Heart left ventricle (tissue), 16 donors: ENCODE measurements at regions not wholly inside any gene's neighbourhood (a gene's known extent, or its start where the extent isn't known, plus 50 kb on each side); places are given as distances from the start of the nearest gene placed in this dataset.

Experiments
- ATAC-seq, 4 donors: fragments of 200-7000 bp; cut with Tn5 transposase; one replicate each; pipeline ENCODE4 v1.9.1; 2020 to 2022; ENCODE audit warnings: moderate library complexity in 4 of 4, mild to moderate bottlenecking in 3 of 4, moderate number of reproducible peaks in 1 of 4
- DNase-seq, 5 donors: peaks; one replicate each; pipeline ENCODE4 v3.0.0-alpha.2; 2020
- H3K27ac ChIP-seq, 12 donors: fragments of 200-600 bp; sonication (generic) in 4 of 12; one replicate each; pipeline versions ENCODE4 v1.5.0 to v1.8.0; 2016 to 2022; ENCODE audit warnings: mild to moderate bottlenecking in 2 of 12
- H3K27me3 ChIP-seq, 9 donors: fragments of 200-600 bp; sonication (generic) in 2 of 9; one replicate each; pipeline versions ENCODE4 v1.5.1 to v1.8.0; 2016 to 2022; ENCODE audit warnings: mild to moderate bottlenecking in 3 of 9
- H3K36me3 ChIP-seq, 9 donors: fragments of 200-600 bp; sonication (generic) in 2 of 9; one replicate each; pipeline versions ENCODE4 v1.5.0 to v1.8.0; 2018 to 2022; ENCODE audit warnings: mild to moderate bottlenecking in 2 of 9
- H3K4me1 ChIP-seq, 12 donors: fragments of 200-600 bp; sonication (generic) in 4 of 12; one replicate each; pipeline versions ENCODE4 v1.5.0 to v1.8.0; 2016 to 2022; ENCODE audit warnings: mild to moderate bottlenecking in 3 of 12
- H3K4me3 ChIP-seq, 12 donors: fragments of 200-600 bp; sonication (generic) in 4 of 12; one replicate each; pipeline versions ENCODE4 v1.5.0 to v1.8.0; 2017 to 2022; ENCODE audit warnings: mild to moderate bottlenecking in 9 of 12, moderate library complexity in 4 of 12
- H3K9me3 ChIP-seq, 12 donors: fragments of 200-600 bp; sonication (generic) in 4 of 12; one replicate each; pipeline versions ENCODE4 v1.5.0 to v1.8.0; 2016 to 2022; ENCODE audit warnings: mild to moderate bottlenecking in 1 of 12
- CTCF ChIP-seq, 12 donors: fragments of 200-600 bp; sonication (generic) in 4 of 12; IDR thresholded peaks; one replicate each; pipeline versions ENCODE4 v1.5.0 to v1.8.0; 2018 to 2022; ENCODE audit warnings: antibody characterized with exemption in 12 of 12, mild to moderate bottlenecking in 5 of 12
- POLR2A ChIP-seq, 2 donors: fragments of 450-650 bp; IDR thresholded peaks; one replicate each; pipeline ENCODE4 v1.6.1; 2017; ENCODE audit warnings: antibody characterized with exemption in 2 of 2, mild to moderate bottlenecking in 2 of 2, moderate library complexity in 2 of 2
- WGBS, 4 donors: extraction: QIAGEN DNeasy Blood & Tissue Kit in 2 of 4; methylation state at CpG; one replicate each; pipeline versions ENCODE4 v1.1.5 to v1.1.7; 2013 to 2018; 5-methylcytosine and 5-hydroxymethylcytosine counted together
- intact Hi-C, 10 donors: fragments of 100-400 bp; cut with DNase I; formaldehyde crosslinking; loops; one replicate each; pipeline versions ENCODE4 v1.11.1 to v1.14.2; 2022
- donor health status: ischemic (EF 13 %, LVEDD 7.1; RV severe dilation, severe dysfunction).
- donor health status: healthy with polysubstance abuse.
- donor health status: DM: no; HTN: yes; CAD: no.
- donor health status: DM: no; HTN: no; CAD: no.
- donor health status: ischemic (EF 25% LVEDD 6.9; RV normal size, moderate dysfunction).
- donor health status: ischemic (EF 25% LVEDD 5.7; RV mildly dilated, moderate dysfunction).
- donor health status: healthy.
- donor health status: DM: yes; HTN: yes; CAD: no.
- donor health status: ischemic (EF 35%, LVEDD 5.7; RV mildly dilated, moderate dysfunction).
- donor health status: nonischemic (EF 11% LVEDD 7.7; RV severe dilation, severe dysfunction).
- donor health status: DM: yes; HTN: yes; CAD: no.
- donor health status: PGD.
- donor health status: ischemic (EF 29% LVEDD 5.4; RV normal size, mild dysfunction).
- donor health status: nonischemic (EF 23%, LVEDD 6.1; RV moderate dilation, normal function).

DNA sequence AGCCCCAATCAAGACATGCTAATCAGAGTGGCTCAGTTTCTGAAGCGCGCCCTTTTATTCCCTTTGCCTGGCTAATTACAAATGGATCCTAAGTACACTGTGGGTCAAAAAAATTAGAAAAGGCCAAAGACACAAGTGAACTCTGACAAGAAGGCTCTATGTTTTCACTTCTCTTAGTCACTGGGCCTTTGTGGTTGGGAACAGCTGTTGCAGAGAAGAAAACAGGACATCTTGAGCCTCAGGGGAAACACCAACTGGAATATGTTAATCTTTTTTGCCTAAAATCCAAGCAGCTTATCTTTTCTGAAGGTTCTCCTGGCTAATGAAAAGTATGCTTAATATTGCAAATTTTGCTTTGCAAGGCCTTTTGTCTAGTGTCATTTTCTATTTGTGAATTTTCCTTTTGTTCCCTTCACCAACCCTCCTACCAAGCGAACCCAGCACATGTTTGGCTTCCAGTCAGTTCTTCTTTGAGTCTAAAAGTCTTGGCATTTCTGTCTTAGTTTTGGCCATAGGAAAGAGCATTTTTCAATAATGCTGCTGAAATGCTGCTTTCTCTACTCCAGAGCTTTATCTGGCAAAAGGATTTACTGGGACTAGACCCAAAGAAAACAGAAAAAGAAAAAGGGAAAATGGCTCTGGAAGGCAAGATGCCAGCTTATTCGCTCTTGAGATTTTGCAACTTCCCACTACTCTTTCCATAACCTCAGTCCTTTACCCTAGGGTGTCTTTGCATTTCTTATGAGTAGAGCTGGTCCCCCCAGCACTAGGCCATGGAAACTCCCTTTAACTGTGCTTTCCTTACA is 440.2 kb upstream of the ST6GAL2 start:
- Histone ChIP-seq H3K27me3 (no peaks in the 10 kb centered on the region), H3K27ac (peak overlapping the region in 10 of 12 donors; percentile 30 to 69 (median 56)), H3K36me3 (no peaks in the 10 kb centered on the region), H3K4me3 (no peak overlapping the region), H3K4me1 (peaks cover 0 to 20% (median 0%) of the 10 kb centered on the region in 12 donors), H3K9me3 (peaks cover 0 to 26% (median 12%) of the 10 kb centered on the region in 12 donors)
- ATAC-seq (peak; percentile 81 to 94 (median 90)), DNase-seq (peak in 4 of 5 donors; percentile 30 to 44 (median 34))
- WGBS, 4 donors = 62 to 74% (median 66%) methylated on average over 4 of the region's 4 CpGs
- intact Hi-C loops = no loop called here
- TF ChIP-seq POLR2A (IDR thresholded peaks at IDR 0.05) = no peak
- no peak for TF ChIP-seq CTCF (IDR thresholded peaks at IDR 0.05)

GRCh38 chr2:107334306-107334705 is 448.3 kb upstream of the ST6GAL2 start:
- intact Hi-C loops = no loop called here
- no peak for TF ChIP-seq CTCF (IDR thresholded peaks at IDR 0.05)
- TF ChIP-seq POLR2A (IDR thresholded peaks at IDR 0.05) = no peak
- Histone ChIP-seq H3K4me1 (peaks cover 0 to 18% (median 0%) of the 10 kb centered on the region in 12 donors), H3K27ac (no peak overlapping the region), H3K36me3 (no peaks in the 10 kb centered on the region), H3K4me3 (no peak overlapping the region), H3K27me3 (no peaks in the 10 kb centered on the region), H3K9me3 (peaks cover 0 to 9% (median 0%) of the 10 kb centered on the region in 12 donors)
- WGBS, 4 donors = 75 to 85% (median 82%) methylated on average over 2 of the region's 2 CpGs
- no peak for DNase-seq
- ATAC-seq = no peak

DNA sequence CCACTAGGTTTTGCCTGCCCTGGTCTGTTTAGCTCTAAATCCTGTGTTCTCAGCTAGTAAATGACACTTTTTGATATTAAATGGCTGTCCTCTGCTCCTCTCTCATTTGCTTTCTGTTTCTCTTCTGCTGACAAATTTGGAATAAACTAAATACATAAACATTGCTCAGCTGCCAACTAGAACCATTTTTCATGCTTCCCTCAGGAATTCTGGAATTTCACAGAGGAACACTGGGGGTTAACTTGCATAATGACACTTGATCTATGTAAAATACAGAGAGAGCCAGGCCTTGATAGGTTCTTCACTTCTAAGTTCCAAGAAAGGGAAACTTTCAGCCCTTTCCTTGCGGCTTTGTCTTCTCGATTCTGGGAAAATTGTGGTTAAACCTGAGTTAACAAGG is 450.6 kb upstream of the ST6GAL2 start:
- no peak overlapping the region for H3K4me3 ChIP-seq
- intact Hi-C loops = no loop called here
- H3K9me3 ChIP-seq = peaks cover 0 to 10% (median 0%) of the 10 kb centered on the region in 12 donors
- no peak for DNase-seq
- no peaks in the 10 kb centered on the region for H3K36me3 ChIP-seq
- 67 to 84% (median 72%) methylated on average over 2 of the region's 2 CpGs for WGBS, 4 donors
- H3K4me1 ChIP-seq = peaks cover 0 to 18% (median 0%) of the 10 kb centered on the region in 12 donors
- H3K27ac ChIP-seq = peak overlapping the region in 5 of 12 donors; percentile 26 to 72 (median 52)
- no peak for ATAC-seq
- H3K27me3 ChIP-seq = no peaks in the 10 kb centered on the region
- TF ChIP-seq CTCF (IDR thresholded peaks at IDR 0.05) = no peak
- TF ChIP-seq POLR2A (IDR thresholded peaks at IDR 0.05) = no peak

DNA sequence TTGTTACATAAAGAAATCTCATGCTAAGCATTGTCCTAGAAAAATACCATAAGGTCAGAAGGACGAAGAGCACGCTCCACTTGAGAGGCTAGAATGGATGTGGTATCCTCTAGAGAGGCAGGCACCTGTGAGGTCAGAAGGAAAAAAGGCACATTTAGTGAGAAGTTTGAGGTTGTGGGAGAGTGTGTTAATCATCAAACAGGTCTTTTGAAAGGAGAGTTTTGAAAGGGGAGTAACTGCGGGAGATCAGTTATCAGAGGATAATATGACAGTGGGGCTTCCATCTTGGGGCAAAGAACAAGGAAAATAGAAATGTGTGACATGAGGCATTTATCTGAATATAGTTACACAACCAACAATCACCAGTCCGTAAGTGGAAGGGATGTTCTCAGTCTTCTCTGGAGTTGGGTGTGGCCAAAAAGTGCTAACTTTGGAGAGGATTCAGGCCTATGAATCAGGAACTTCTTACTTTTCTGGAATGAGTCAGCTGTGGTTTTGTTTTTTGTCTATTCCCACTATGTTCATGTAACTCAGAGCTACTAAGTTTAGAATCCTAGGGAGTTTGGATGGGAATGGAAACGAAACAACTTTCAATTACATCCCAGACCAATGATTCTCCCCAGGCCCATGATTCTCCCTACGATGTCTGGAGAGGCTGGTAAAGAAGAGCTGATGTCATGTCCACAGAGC is 451.4 kb upstream of the ST6GAL2 start:
- Histone ChIP-seq H3K4me1 (peaks cover 0 to 18% (median 0%) of the 10 kb centered on the region in 12 donors), H3K4me3 (no peak overlapping the region), H3K27ac (peak overlapping the region in 11 of 12 donors; percentile 17 to 72 (median 51)), H3K9me3 (peaks cover 0 to 18% (median 3%) of the 10 kb centered on the region in 12 donors), H3K36me3 (no peaks in the 10 kb centered on the region), H3K27me3 (no peaks in the 10 kb centered on the region)
- WGBS, 4 donors = 48 to 66% (median 60%) methylated on average over 6 of the region's 6 CpGs
- TF ChIP-seq CTCF (IDR thresholded peaks at IDR 0.05) (no peak), POLR2A (IDR thresholded peaks at IDR 0.05) (no peak)
- DNase-seq = peak in 1 of 5 donors; percentile 10
- intact Hi-C loops = no loop called here
- peak; percentile 66 to 89 (median 86) for ATAC-seq
